CD4-positive, alpha-beta T cell treated with Interleukin-15 for 1 hour (primary cell): ENCODE measurements at regions not wholly inside any gene's neighbourhood (a gene's known extent, or its start where the extent isn't known, plus 50 kb on each side); places are given as distances from the start of the nearest gene placed in this dataset.
"Not testable (repeated sequence)": the region's sequence is repeated elsewhere in the genome, so short reads cannot be mapped to it uniquely, and the experiment has no call there.

Experiments
- DNase-seq: peaks from one replicate; pipeline ENCODE4 v3.0.0-alpha.2; 2020

GRCh38 chr2:234861841-234862735 is 89.7 kb upstream of the SH3BP4 start:
- no peak for DNase-seq

- not testable (repeated sequence) for DNase-seq
Measured at GRCh38 chr2:234859330-234859872, 92.4 kb upstream of the SH3BP4 start.

GRCh38 chr2:234858790-234859329 is 93.0 kb upstream of the SH3BP4 start:
- no peak for DNase-seq

- DNase-seq: no peak
Measured at GRCh38 chr2:234858145-234858544, 93.7 kb upstream of the SH3BP4 start.

- no peak for DNase-seq
Measured at GRCh38 chr2:234853729-234854128, 98.1 kb upstream of the SH3BP4 start.

GRCh38 chr2:234852941-234853340 is 98.9 kb upstream of the SH3BP4 start:
- DNase-seq: no peak

- no peak for DNase-seq
Measured at GRCh38 chr2:234852035-234852434, 99.8 kb upstream of the SH3BP4 start.

GRCh38 chr2:234851451-234851850 is 100.4 kb upstream of the SH3BP4 start:
- no peak for DNase-seq

- DNase-seq: no peak
Measured at GRCh38 chr2:234850818-234851217, 101.0 kb upstream of the SH3BP4 start.

GRCh38 chr2:234849678-234850077 is 102.1 kb upstream of the SH3BP4 start:
- DNase-seq: no peak

GRCh38 chr2:234848578-234848977 is 103.2 kb upstream of the SH3BP4 start:
- DNase-seq: no peak

GRCh38 chr2:234847639-234848038 is 104.2 kb upstream of the SH3BP4 start:
- no peak for DNase-seq

- DNase-seq: no peak
Measured at GRCh38 chr2:234847364-234847635, 104.5 kb upstream of the SH3BP4 start.

- DNase-seq: no peak
Measured at GRCh38 chr2:234846599-234847363, 105.0 kb upstream of the SH3BP4 start.

- no peak for DNase-seq
Measured at GRCh38 chr2:234845602-234846590, 105.9 kb upstream of the SH3BP4 start.

GRCh38 chr2:234843411-234843810 is 108.4 kb upstream of the SH3BP4 start:
- no peak for DNase-seq

GRCh38 chr2:234842753-234843152 is 109.1 kb upstream of the SH3BP4 start:
- no peak for DNase-seq

- no peak for DNase-seq
Measured at GRCh38 chr2:234841321-234842015, 110.3 kb upstream of the SH3BP4 start.

- DNase-seq: no peak
Measured at GRCh38 chr2:234840336-234840735, 111.5 kb upstream of the SH3BP4 start.

GRCh38 chr2:234839285-234839684 is 112.5 kb upstream of the SH3BP4 start:
- DNase-seq: no peak

- DNase-seq: no peak
Measured at GRCh38 chr2:234836271-234836670, 115.5 kb upstream of the SH3BP4 start.

- DNase-seq: no peak
Measured at GRCh38 chr2:234835738-234836137, 116.1 kb upstream of the SH3BP4 start.
